Hepatocyte (in vitro differentiated cells): ENCODE measurements at regions not wholly inside any gene's neighbourhood (a gene's known extent, or its start where the extent isn't known, plus 50 kb on each side); places are given as distances from the start of the nearest gene placed in this dataset.

Experiments
- DNase-seq: peaks from one replicate; pipeline ENCODE4 v3.0.0-alpha.2; 2016; ENCODE audit warnings: low spot score
- H2AFZ ChIP-seq: fragments of 200-600 bp; sonication (generic); 2 replicates; pipeline ENCODE4 v1.6.0; 2016; ENCODE audit warnings: antibody characterized with exemption, mild to moderate bottlenecking
- H3K27ac ChIP-seq: fragments of 200-600 bp; sonication (generic); 2 replicates; pipeline ENCODE4 v1.5.1; 2016; ENCODE audit warnings: mild to moderate bottlenecking
- H3K27me3 ChIP-seq: fragments of 200-600 bp; sonication (generic); 2 replicates; pipeline ENCODE4 v1.6.1; 2016
- H3K36me3 ChIP-seq: fragments of 200-600 bp; sonication (generic); replicated peaks from 2 replicates; pipeline ENCODE4 v1.5.1; 2016; ENCODE audit warnings: low read depth; ENCODE audit not compliant: insufficient read depth
- H3K4me1 ChIP-seq: fragments of 200-600 bp; sonication (generic); 2 replicates; pipeline ENCODE4 v1.5.1; 2016; ENCODE audit warnings: mild to moderate bottlenecking, moderate library complexity; ENCODE audit not compliant: insufficient read depth
- H3K4me2 ChIP-seq: fragments of 200-600 bp; sonication (generic); 2 replicates; pipeline ENCODE4 v1.6.0; 2016
- H3K4me3 ChIP-seq: fragments of 200-600 bp; sonication (generic); 2 replicates; pipeline ENCODE4 v1.5.1; 2016; ENCODE audit warnings: mild to moderate bottlenecking
- H3K79me2 ChIP-seq: fragments of 200-600 bp; sonication (generic); 2 replicates; pipeline ENCODE4 v1.6.0; 2017; ENCODE audit warnings: mild to moderate bottlenecking
- H3K9me2 ChIP-seq: fragments of 200-600 bp; sonication (generic); replicated peaks from 2 replicates; pipeline ENCODE4 v1.6.0; 2017; ENCODE audit warnings: mild to moderate bottlenecking; ENCODE audit not compliant: insufficient read depth
- H3K9me3 ChIP-seq: fragments of 200-600 bp; sonication (generic); 2 replicates; pipeline ENCODE4 v1.5.1; 2016; ENCODE audit warnings: low read depth, mild to moderate bottlenecking
- H4K20me1 ChIP-seq: fragments of 200-600 bp; sonication (generic); 2 replicates; pipeline ENCODE4 v1.6.0; 2016; ENCODE audit warnings: mild to moderate bottlenecking; ENCODE audit not compliant: insufficient read depth, poor library complexity, severe bottlenecking
- CTCF ChIP-seq: fragments of 200-600 bp; sonication (generic); IDR thresholded peaks from 2 replicates; pipeline ENCODE4 v1.5.1; 2016; ENCODE audit warnings: antibody characterized with exemption, mild to moderate bottlenecking; ENCODE audit not compliant: poor library complexity
- EZH2 ChIP-seq: fragments of 200-600 bp; sonication (generic); IDR thresholded peaks from 2 replicates; pipeline ENCODE4 v1.6.1; 2016; ENCODE audit warnings: antibody characterized with exemption, mild to moderate bottlenecking, borderline replicate concordance
- EZH2phosphoT487 ChIP-seq: fragments of 200-600 bp; sonication (generic); IDR thresholded peaks from one replicate; pipeline ENCODE4 v1.6.1; 2018; ENCODE audit warnings: antibody characterized with exemption, mild to moderate bottlenecking, low read depth, moderate library complexity; ENCODE audit not compliant: unreplicated experiment, severe bottlenecking
- WGBS: methylation state at CpG from one replicate; pipeline ENCODE4 v1.1.6; 2016; ENCODE audit warnings: low lambda C conversion rate; ENCODE audit errors: missing lambda C conversion rate; 5-methylcytosine and 5-hydroxymethylcytosine counted together

- H3K27me3 ChIP-seq: no peaks in the 10 kb centered on the region
- H3K9me2 ChIP-seq: no peaks in the 10 kb centered on the region
- H3K27ac ChIP-seq: no peak overlapping the region
- H2AFZ ChIP-seq: no peak overlapping the region
- H3K36me3 ChIP-seq: no peaks in the 10 kb centered on the region
- H4K20me1 ChIP-seq: no peaks in the 10 kb centered on the region
- no peak overlapping the region for H3K4me2 ChIP-seq
- TF ChIP-seq EZH2 (no peak), CTCF (no peak), EZH2phosphoT487 (no peak)
- H3K4me3 ChIP-seq: no peak overlapping the region
- H3K4me1 ChIP-seq: no peaks in the 10 kb centered on the region
- no peaks in the 10 kb centered on the region for H3K79me2 ChIP-seq
- no peak for DNase-seq
- WGBS: 96% methylated on average over 2 of the region's 2 CpGs
- no peaks in the 10 kb centered on the region for H3K9me3 ChIP-seq
Measured at GRCh38 chr5:74232276-74232675, 408.3 kb downstream of the ENC1 start.

- 94% methylated on average over 5 of the region's 5 CpGs for WGBS
- H3K4me2 ChIP-seq: no peak overlapping the region
- H3K27me3 ChIP-seq: no peaks in the 10 kb centered on the region
- H4K20me1 ChIP-seq: no peaks in the 10 kb centered on the region
- H3K9me3 ChIP-seq: no peaks in the 10 kb centered on the region
- no peak overlapping the region for H3K4me3 ChIP-seq
- no peaks in the 10 kb centered on the region for H3K79me2 ChIP-seq
- H3K27ac ChIP-seq: no peak overlapping the region
- no peaks in the 10 kb centered on the region for H3K4me1 ChIP-seq
- H2AFZ ChIP-seq: no peak overlapping the region
- DNase-seq: no peak
- TF ChIP-seq EZH2: no peak
- no peak for TF ChIP-seq CTCF
- TF ChIP-seq EZH2phosphoT487: no peak
- no peaks in the 10 kb centered on the region for H3K36me3 ChIP-seq
- H3K9me2 ChIP-seq: no peaks in the 10 kb centered on the region
Measured at GRCh38 chr5:74231697-74232096, 408.8 kb downstream of the ENC1 start.

GRCh38 chr5:74226716-74227485 lies 413.6 kb downstream of the ENC1 start:
- H3K79me2 ChIP-seq: no peaks in the 10 kb centered on the region
- 90% methylated on average over 4 of the region's 4 CpGs for WGBS
- H3K9me2 ChIP-seq: no peaks in the 10 kb centered on the region
- H3K4me1 ChIP-seq: no peaks in the 10 kb centered on the region
- H4K20me1 ChIP-seq: no peaks in the 10 kb centered on the region
- no peak overlapping the region for H2AFZ ChIP-seq
- no peak overlapping the region for H3K4me2 ChIP-seq
- H3K9me3 ChIP-seq: no peaks in the 10 kb centered on the region
- H3K27me3 ChIP-seq: no peaks in the 10 kb centered on the region
- H3K4me3 ChIP-seq: no peak overlapping the region
- TF ChIP-seq EZH2: no peak
- TF ChIP-seq CTCF: no peak
- no peak for TF ChIP-seq EZH2phosphoT487
- no peak overlapping the region for H3K27ac ChIP-seq
- H3K36me3 ChIP-seq: no peaks in the 10 kb centered on the region
- no peak for DNase-seq

- Histone ChIP-seq H2AFZ (no peak overlapping the region), H3K4me3 (no peak overlapping the region), H3K9me3 (no peaks in the 10 kb centered on the region), H3K27me3 (no peaks in the 10 kb centered on the region), H3K9me2 (no peaks in the 10 kb centered on the region), H4K20me1 (no peaks in the 10 kb centered on the region), H3K36me3 (no peaks in the 10 kb centered on the region), H3K79me2 (no peaks in the 10 kb centered on the region), H3K27ac (no peak overlapping the region), H3K4me2 (no peak overlapping the region), H3K4me1 (no peaks in the 10 kb centered on the region)
- DNase-seq: no peak
- TF ChIP-seq CTCF: no peak
- TF ChIP-seq EZH2: no peak
- no peak for TF ChIP-seq EZH2phosphoT487
Measured at GRCh38 chr5:74225587-74225986, 414.9 kb downstream of the ENC1 start.
